ENCODE measurements at regions not wholly inside any gene's neighbourhood (a gene's known extent, or its start where the extent isn't known, plus 50 kb on each side); places are given as distances from the start of the nearest gene placed in this dataset.

- DNase-seq (ENCODE audit: low spot score), result no peak
- H3K4me3 ChIP-seq, result no peak overlapping the region
- H3K27ac ChIP-seq, result peak overlapping the region; percentile 2 to 63
- no peak for TF ChIP-seq CTCF (IDR thresholded peaks at IDR 0.05)
These were observed 137.7 kb downstream of the IRS1 start for GRCh38 chr2:226661789-226662545.

DNA sequence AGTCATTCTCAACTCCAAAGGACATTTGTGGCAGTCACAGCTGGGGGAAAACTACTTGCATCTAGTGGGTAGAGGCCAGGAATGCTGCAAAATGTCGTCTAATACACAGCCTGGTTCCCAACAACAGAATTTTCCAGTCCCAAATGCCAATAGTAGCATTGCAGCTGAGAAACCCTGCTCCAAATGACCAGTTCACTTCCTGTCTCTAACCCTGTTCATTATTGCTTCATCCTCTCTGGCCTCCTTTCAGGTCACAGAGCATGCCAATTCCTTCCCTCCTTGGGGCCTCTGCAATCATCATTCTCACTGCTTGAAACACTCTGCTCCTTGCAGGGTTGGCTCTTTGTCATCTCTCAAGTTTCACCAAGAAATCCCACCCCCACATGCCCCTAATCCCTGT is 139.1 kb downstream of the IRS1 start:
- Histone ChIP-seq H3K4me3 (no peak overlapping the region), H3K27ac (peak overlapping the region; percentile 47 to 68)
- DNase-seq (ENCODE audit: low spot score), result peak; percentile 80
- TF ChIP-seq CTCF (IDR thresholded peaks at IDR 0.05), result no peak

DNA sequence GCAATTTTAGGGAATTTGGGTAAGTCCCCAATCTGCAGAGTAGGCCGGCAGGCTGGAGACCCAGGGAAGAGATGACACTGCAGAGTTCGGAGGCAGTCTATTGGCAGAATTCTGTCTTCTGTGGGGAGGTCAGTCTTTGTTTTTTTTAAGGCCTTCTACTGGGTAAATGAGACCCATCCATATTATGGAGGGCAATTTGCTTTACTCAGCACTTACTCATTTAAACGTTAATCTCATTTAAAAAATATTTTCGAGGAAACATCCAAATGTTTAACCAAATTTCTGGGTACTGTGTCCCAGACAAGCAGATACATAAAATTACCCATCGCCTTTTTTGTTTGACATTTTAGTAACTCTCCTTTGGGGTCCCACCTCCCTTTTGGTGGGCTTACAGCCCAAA is 139.5 kb downstream of the IRS1 start:
- H3K4me3 ChIP-seq, result no peak overlapping the region
- DNase-seq (ENCODE audit: low spot score), result no peak
- peak overlapping the region; percentile 47 to 68 for H3K27ac ChIP-seq
- TF ChIP-seq CTCF (IDR thresholded peaks at IDR 0.05), result no peak

- Histone ChIP-seq H3K4me3 (no peak overlapping the region), H3K27ac (no peak overlapping the region)
- no peak for DNase-seq (ENCODE audit: low spot score)
- TF ChIP-seq CTCF (IDR thresholded peaks at IDR 0.05), result no peak
These were observed 140.2 kb downstream of the IRS1 start for GRCh38 chr2:226659410-226659809.

- no peak overlapping the region for H3K27ac ChIP-seq
- H3K4me3 ChIP-seq, result no peak overlapping the region
- no peak for TF ChIP-seq CTCF (IDR thresholded peaks at IDR 0.05)
- no peak for DNase-seq (ENCODE audit: low spot score)
These were observed 141.1 kb downstream of the IRS1 start for GRCh38 chr2:226658555-226658954.

GRCh38 chr2:226657340-226658053 is 142.1 kb downstream of the IRS1 start:
- no peak for TF ChIP-seq CTCF (IDR thresholded peaks at IDR 0.05)
- DNase-seq (ENCODE audit: low spot score), result no peak
- H3K27ac ChIP-seq, result no peak overlapping the region
- no peak overlapping the region for H3K4me3 ChIP-seq

DNA sequence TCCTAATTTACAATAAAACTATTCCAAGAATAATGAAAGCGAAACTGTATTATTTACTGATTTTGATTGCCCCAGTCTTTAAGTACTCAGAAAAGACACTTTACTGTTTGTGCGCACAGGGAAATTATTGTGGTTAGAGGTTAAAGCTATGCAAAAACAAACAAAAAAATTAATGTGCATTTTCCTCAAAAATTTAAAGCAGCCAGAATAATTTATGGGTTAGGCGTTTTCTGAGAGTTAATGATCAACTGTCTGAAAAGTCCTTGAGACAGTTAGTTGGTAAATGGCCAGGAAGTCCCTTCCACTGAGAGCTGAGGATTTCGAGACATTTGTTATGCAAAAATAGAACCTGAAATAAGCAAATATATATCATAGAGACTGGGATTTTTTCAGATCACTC is 143.3 kb downstream of the IRS1 start:
- Histone ChIP-seq H3K4me3 (no peak overlapping the region), H3K27ac (no peak overlapping the region)
- no peak for DNase-seq (ENCODE audit: low spot score)
- TF ChIP-seq CTCF (IDR thresholded peaks at IDR 0.05), result no peak

All from coronary artery (tissue), 2 donors.